T-helper 1 cell (primary cell): ENCODE measurements at regions not wholly inside any gene's neighbourhood (a gene's known extent, or its start where the extent isn't known, plus 50 kb on each side); places are given as distances from the start of the nearest gene placed in this dataset.
A peak's percentile ranks its signal among the peaks of the same experiment; 100 is the strongest.
"Not testable (repeated sequence)": the region's sequence is repeated elsewhere in the genome, so short reads cannot be mapped to it uniquely, and the experiment has no call there.

Source experiments
- DNase-seq, 5 donors: peaks; one replicate each; pipeline ENCODE4 v3.0.0-alpha.2; 2012 to 2020

GRCh38 chr7:20083781-20084180 is 133.4 kb downstream of the MACC1 start:
- DNase-seq: peak in 1 of 5 donors; percentile 7

- DNase-seq: no peak
Observed at GRCh38 chr7:20079080-20079479, 138.1 kb downstream of the MACC1 start.

DNA sequence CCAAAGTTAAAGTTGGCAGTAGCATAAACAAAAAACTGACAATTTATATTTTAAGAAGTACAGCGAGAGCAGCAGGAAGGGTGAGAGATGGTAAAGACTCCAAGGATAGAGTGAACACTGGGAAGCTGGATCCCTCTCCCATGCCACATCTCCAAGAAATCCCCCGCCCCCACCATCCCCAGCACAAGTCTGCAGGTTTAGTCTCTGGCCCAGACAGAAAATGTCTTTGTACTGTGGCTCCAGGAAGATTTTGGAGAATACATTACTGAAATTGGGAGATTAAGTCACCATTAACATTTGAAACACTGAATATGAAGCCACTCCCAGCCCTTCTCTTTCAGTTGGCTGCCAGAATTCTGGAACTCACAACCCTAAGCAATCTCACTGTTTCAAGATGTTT is 140.3 kb downstream of the MACC1 start:
- no peak for DNase-seq

GRCh38 chr7:20075992-20076820 is 141.0 kb downstream of the MACC1 start:
- DNase-seq: no peak

DNA sequence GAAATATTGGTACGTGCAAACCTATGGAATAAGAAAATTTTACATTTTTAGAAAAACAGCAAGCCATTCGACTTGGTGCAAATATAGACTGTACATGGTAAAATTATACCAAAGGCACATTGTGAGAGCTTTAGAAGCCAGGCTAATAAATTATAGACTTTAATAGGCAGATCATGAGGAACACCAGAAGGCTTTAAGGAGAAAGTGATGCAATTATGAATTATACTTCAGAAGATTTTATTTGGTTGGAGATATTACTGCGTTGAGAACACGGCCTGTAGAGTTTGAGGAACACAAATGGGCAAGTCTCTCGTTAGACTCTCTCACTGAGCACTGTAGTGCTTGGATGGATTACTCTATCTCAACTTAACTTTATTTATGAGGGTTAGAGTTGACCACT is 141.7 kb downstream of the MACC1 start:
- DNase-seq: no peak

- not testable (repeated sequence) for DNase-seq
Observed at GRCh38 chr7:20068004-20068403, 149.2 kb downstream of the MACC1 start.

DNA sequence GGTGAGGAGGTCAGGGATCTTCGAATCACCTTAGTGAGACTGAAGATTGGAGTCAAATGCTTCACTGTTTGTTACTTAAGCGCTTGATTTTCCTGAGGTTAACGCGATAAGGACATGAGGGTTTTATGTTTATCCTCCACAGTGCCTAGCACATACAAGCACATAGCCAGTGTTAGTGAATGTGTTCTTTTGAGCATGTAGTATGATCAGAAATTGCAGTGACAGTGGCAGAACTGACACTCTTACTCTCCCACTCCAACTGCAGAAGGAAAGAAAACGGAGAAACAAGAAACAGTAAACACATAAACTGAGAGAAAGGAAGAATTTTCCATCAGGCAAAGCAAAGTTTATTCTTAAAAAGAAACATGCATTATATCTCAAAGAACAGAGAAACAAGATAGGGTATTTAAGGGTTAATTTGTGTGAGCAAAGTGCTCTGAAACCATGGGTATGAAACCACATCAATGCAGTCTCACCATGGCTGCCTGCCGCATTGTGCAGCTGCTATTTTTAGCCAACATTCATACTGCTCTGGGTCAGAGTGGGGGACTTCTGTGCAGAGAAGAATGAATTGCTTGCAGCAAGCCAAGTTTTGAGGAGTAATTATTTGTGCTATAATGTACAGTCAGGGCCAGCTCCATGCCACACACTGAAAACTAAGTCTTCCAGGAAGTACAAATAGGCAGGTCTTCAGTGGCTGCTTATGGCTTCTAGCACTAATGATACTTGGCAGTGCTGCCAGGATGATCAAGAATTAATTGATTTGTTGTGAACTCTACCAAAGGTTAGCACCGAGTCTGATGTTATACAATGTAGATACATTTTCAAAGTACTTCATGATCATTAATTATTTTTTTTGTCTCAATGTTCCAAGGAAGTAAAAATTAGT is 152.0 kb downstream of the MACC1 start:
- DNase-seq: no peak

GRCh38 chr7:20064181-20064970 is 152.8 kb downstream of the MACC1 start:
- DNase-seq: no peak

- DNase-seq: no peak
Observed at GRCh38 chr7:20063644-20064043, 153.5 kb downstream of the MACC1 start.

DNA sequence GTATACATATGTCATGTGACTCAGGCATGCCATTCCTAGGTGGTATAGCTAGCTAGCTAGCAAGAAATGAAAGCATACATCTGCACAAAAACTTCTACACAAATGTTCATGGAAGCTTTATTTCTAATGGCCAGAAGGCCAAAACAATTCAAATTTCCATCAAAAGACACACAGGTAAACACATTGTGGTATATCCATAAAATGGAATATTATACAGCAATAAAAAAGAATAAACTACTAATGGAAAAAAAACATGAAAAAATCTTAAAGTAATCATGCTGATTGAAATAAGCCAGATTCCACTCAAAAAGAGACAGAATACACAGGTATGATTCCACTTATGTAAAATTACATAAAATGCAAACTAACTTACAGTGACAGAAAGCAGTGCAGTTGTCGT is 154.3 kb downstream of the MACC1 start:
- no peak for DNase-seq

- no peak for DNase-seq
Observed at GRCh38 chr7:20053334-20054104, 163.7 kb downstream of the MACC1 start.

DNA sequence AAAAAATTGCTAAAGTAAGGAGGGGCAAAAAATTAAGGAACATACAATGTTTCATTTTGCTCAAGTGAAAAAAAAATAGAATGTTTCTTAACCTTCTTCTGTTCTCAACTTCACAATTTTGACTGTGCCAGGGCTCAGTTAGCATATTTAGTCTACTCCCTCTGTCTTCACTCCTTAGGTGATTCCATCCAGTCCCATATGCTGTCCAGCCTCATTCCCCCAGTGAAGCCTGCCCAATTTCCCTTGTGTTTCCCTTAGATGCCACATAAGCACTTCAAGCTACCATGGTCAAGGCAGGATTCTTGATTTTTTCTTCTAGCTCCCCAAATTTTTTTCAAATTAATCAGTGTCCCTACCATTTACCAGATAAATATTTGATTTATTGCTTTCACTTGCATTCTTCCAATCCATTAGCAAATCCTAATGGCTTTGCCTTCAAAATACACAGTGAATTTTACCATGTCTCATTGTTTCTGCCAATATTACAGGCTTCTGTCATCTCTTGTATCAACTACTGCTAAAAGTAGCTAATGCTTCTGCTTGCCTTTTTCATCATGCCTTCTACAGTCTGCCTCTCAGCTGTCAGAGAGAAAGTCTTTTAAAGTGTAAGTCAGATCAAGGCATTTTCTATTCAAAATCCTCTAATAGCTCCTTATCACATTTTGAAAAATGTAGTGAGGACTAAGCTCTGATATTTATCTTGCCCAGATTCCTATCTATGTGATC is 166.8 kb downstream of the MACC1 start:
- DNase-seq: no peak

DNA sequence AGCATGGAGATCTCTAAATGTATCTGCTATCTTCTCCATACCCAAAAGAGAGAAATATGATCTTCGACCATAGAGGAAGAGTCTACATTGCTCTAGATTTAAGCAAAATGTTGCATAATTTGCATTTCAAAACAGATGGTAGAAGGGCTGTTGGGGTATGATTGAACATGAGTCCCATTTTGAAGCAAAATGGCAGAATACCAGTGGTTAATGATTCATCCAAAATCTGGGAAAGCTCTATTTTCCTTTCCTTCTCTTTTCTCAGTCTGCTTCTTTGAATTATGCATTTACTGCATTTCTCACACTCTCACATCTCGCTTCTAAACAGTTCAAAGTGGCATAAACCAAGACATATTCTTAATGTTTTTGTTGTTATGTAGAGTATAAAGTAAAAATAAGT is 178.5 kb downstream of the MACC1 start:
- no peak for DNase-seq

DNA sequence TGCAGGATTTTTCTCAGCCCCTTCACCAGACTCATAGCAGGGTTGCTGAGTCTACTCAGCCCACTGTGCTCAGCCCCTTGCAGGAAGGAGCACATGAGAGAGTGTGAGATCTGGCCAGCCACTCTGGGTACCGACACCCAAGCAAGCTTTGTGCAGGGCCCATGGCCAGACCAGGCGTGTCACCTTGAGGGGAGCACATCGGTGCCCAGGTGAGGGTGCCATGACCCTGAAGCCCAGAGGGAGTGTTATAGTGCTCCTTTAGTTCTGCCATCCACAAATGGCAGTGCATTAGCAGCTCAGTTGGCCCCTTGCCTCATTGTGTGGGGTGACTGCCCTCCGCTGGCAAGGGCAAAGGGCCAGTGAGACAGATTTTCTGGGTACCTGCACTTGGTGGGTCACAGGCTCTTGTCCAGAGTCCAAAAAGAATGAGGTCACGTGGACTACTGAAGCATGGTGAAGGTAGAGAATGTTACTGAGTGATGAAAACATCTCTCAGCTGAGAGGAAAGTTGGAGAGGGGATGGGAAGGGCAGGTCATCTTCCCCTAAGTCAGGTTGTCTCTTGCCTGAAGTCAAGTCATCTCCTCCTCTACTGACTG is 181.8 kb downstream of the MACC1 start:
- no peak for DNase-seq

DNA sequence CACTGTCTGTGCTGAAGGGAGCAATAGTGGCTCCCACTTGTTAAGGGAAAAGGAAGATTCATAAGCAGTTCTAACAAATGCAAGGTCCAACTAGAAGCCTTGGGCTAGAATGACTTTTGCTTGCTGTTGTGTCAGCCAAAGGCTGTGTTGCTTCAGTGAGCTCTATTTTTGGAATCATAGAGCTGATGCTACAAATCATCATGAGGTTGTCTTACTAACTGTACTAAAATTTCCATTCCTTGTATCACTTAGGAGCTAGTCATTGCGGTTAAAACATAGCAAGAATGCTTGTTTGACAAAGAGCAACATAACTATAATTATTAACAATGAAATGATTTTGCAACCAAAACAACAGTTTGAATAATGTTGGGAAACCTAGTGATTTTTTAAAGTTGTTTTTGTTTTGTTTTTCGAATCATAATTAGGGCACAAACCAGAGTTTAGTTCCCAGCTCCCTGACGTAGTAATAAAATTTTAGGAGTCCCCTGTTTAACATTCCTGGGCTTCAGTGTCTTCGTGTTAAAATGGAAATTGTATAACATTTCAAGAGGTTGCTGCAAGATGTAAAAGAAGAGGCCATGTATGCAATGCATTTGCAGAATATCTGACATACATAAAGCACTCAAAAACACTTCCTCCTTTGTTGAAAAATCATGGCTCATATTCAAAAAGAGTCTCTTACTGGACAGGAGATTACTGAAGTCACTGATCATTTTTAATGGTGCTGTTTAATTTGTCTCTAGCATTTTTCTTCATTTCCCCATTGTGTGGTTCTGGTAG is 183.4 kb downstream of the MACC1 start:
- DNase-seq: no peak

DNA sequence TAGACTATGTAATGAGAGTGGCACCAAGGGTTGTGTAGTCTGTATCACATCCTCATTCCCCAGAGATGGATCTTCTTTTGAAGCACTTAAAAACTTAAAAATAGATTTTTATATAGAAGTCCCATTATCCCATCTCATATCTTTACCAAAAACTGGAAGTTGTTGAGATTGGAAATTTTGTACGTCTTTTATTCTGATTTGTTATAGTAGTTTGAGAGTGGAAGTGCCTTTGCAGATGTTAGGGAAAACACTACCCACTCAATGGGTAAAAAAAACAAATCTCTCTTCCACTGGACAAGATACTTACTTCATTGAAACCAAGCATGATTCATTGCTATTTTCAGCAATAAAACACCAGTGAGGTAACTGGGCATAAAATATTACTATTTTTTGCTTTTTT is 184.4 kb downstream of the MACC1 start:
- no peak for DNase-seq

DNA sequence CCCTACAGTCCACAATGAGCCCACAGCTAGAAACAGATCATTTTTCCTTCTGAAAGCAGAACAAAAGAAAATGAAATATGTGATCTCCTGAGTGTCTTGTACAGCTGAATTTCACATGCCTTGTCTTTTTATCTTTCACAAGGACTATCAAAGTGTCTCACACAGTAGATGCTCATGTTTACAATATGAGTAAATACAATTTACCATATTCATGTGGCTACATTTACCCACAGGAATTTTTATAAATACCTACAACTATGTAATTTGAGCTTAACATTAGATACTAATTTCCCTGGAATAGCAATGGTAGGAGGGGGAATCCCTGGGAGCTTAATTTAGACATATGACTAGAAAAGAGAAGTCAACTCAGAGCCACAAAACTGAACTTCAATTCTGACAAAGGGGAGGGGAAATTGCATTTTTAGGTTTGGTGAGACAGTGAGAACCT is 186.2 kb downstream of the MACC1 start:
- DNase-seq: no peak

- DNase-seq: no peak
Observed at GRCh38 chr7:20030417-20030816, 186.8 kb downstream of the MACC1 start.

GRCh38 chr7:20026762-20027161 is 190.4 kb downstream of the MACC1 start:
- no peak for DNase-seq

GRCh38 chr7:20021831-20022230 is 195.4 kb downstream of the MACC1 start:
- DNase-seq: no peak
